Osteocyte (in vitro differentiated cells): ENCODE measurements at regions not wholly inside any gene's neighbourhood (a gene's known extent, or its start where the extent isn't known, plus 50 kb on each side); places are given as distances from the start of the nearest gene placed in this dataset.

Experiments used
- DNase-seq: peaks from one replicate; pipeline ENCODE4 v3.0.0; 2021; ENCODE audit warnings: mixed read lengths; ENCODE audit not compliant: unreplicated experiment; ENCODE audit errors: extremely low spot score
- H3K27ac Mint-ChIP-seq: one replicate; pipeline ENCODE4 v1.8.0; 2021; ENCODE audit warnings: mild to moderate bottlenecking, mixed read lengths; ENCODE audit not compliant: unreplicated experiment
- H3K27me3 Mint-ChIP-seq: one replicate; pipeline ENCODE4 v1.8.0; 2021; ENCODE audit warnings: mixed read lengths; ENCODE audit not compliant: unreplicated experiment
- H3K36me3 Mint-ChIP-seq: one replicate; pipeline ENCODE4 v1.8.0; 2021; ENCODE audit warnings: mixed read lengths; ENCODE audit not compliant: unreplicated experiment
- H3K4me1 Mint-ChIP-seq: one replicate; pipeline ENCODE4 v1.8.0; 2021; ENCODE audit warnings: mixed read lengths; ENCODE audit not compliant: unreplicated experiment
- H3K4me3 Mint-ChIP-seq: one replicate; pipeline ENCODE4 v1.8.0; 2021; ENCODE audit warnings: mild to moderate bottlenecking, moderate library complexity, mixed read lengths; ENCODE audit not compliant: unreplicated experiment
- H3K9me3 Mint-ChIP-seq: one replicate; pipeline ENCODE4 v1.8.0; 2021; ENCODE audit warnings: mixed read lengths; ENCODE audit not compliant: unreplicated experiment
- TF ChIP-seq, protein P1 (sequence below): fragments of 200-600 bp; sonication (generic); IDR thresholded peaks from 2 replicates; pipeline ENCODE4 v1.5.0; 2021; ENCODE audit warnings: antibody characterized with exemption, mild to moderate bottlenecking, moderate library complexity

DNA sequence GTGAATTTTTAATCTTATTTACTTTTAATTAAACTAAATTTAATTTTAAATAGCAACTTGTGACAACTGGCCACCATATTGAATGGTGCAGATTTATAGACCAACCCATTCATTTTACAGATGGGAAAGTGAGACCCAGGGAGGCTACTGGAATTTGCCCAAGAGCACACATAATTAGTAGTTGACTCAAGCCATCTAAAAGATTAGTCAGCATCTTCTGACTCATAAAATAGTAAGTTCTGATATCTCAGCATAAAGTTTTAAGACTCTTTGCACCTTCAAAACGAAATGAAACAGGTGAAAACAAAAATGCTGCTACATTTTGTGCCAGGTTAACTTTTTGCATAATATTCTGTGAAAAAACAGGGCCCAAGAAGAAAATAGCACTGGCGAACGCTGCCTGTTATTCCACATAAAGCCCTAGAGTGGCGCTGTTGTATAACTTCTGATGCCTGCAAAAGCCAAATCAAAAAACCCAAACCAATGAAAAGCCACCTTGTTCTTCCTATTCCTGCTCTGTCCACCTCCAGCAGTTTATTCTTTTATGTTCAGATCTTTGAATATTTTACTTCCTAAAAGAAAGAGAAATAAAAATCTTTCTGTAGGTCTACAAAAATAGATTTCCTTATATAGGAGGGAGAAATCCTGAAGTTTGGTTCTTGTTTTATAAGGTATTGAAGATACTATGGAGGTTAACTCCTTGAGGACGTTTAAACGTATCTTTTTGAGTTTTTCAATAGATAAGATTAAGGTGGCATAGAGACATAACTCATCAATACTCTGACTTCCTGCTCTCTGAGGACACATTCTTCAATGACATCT, 62.8 kb downstream of the OTOL1 start:
- TF ChIP-seq, protein P1, sequence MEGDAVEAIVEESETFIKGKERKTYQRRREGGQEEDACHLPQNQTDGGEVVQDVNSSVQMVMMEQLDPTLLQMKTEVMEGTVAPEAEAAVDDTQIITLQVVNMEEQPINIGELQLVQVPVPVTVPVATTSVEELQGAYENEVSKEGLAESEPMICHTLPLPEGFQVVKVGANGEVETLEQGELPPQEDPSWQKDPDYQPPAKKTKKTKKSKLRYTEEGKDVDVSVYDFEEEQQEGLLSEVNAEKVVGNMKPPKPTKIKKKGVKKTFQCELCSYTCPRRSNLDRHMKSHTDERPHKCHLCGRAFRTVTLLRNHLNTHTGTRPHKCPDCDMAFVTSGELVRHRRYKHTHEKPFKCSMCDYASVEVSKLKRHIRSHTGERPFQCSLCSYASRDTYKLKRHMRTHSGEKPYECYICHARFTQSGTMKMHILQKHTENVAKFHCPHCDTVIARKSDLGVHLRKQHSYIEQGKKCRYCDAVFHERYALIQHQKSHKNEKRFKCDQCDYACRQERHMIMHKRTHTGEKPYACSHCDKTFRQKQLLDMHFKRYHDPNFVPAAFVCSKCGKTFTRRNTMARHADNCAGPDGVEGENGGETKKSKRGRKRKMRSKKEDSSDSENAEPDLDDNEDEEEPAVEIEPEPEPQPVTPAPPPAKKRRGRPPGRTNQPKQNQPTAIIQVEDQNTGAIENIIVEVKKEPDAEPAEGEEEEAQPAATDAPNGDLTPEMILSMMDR, result peak; percentile 80
- peaks cover 10% of the 10 kb centered on the region for H3K4me1 Mint-ChIP-seq
- H3K36me3 Mint-ChIP-seq, result no peaks in the 10 kb centered on the region
- H3K27me3 Mint-ChIP-seq, result no peaks in the 10 kb centered on the region
- no peak overlapping the region for H3K27ac Mint-ChIP-seq
- H3K4me3 Mint-ChIP-seq, result no peak overlapping the region
- no peak for DNase-seq
- H3K9me3 Mint-ChIP-seq, result no peaks in the 10 kb centered on the region

DNA sequence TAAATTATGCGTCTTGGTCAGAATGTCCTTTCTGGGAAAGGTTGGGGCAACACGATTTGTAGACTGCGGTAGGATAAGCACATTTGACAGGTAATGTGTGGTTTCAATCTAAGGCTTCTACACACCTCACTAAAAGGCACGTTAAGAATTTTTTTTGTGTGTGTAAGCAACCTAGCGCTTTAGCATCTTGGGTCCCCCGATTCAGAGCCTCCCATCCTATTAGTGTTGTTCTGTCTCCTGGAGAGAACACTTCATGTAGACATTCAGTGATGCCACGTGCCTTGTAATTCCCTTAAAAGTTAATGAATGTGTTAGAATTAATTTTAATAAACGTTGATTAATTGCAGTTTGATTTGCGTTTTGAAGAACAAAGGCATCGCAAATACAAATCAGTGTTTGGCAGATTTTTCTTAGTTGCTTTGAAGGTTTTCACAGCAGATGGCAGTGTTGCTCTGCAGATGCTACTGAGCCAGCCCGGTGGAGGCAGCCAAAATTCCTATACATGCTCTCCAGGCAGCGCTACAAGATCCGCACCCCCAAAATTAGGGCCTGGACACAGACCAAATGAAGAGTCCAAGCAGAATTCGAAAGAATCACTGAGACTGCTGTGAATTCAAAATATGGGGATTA, 63.5 kb downstream of the OTOL1 start:
- Mint-ChIP-seq H3K4me3 (no peak overlapping the region), H3K27me3 (no peaks in the 10 kb centered on the region), H3K9me3 (no peaks in the 10 kb centered on the region), H3K4me1 (peaks cover 10% of the 10 kb centered on the region), H3K27ac (no peak overlapping the region), H3K36me3 (no peaks in the 10 kb centered on the region)
- TF ChIP-seq, protein P1, result peak; percentile 80
- DNase-seq, result no peak

DNA sequence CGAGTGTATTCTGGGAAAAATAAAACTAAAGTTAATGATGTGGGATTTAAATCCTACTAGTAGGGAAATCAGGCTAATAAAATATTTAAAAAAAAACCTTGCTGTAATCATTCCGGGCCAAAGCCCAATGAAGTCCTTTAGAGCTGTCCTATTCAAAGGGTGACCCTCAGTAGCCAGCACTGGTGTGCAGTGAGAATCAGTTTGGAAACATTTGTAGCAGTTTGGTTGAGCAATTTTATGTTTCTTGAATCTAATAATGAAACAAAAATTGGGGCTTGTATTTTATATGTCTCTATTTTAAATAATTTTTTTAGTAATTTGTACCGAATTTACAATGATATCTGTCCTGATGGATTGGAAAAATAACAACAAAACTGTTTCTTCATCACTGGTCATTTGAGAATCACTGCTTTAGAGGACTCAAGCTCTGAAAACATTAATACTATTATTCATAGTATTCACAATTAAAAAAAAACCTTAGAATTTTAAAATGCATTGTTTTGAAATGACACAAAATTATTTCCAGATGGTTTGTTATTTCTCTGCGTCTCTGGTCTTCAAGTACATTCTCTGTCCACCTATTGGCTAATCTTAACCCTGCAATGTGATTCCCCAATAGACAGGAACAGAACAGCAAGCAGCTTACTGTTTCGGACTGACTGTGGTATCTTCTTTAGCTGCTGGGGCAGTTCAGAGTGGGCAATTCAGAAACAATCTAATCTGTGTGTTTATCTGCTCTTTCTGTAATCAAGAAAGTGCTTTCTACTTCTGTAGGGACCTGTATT, 71.2 kb downstream of the OTOL1 start:
- TF ChIP-seq, protein P1, result no peak
- H3K9me3 Mint-ChIP-seq, result no peaks in the 10 kb centered on the region
- peaks cover 8% of the 10 kb centered on the region for H3K27me3 Mint-ChIP-seq
- no peak for DNase-seq
- peaks cover 8% of the 10 kb centered on the region for H3K4me1 Mint-ChIP-seq
- no peak overlapping the region for H3K4me3 Mint-ChIP-seq
- H3K27ac Mint-ChIP-seq, result no peak overlapping the region
- H3K36me3 Mint-ChIP-seq, result no peaks in the 10 kb centered on the region

DNA sequence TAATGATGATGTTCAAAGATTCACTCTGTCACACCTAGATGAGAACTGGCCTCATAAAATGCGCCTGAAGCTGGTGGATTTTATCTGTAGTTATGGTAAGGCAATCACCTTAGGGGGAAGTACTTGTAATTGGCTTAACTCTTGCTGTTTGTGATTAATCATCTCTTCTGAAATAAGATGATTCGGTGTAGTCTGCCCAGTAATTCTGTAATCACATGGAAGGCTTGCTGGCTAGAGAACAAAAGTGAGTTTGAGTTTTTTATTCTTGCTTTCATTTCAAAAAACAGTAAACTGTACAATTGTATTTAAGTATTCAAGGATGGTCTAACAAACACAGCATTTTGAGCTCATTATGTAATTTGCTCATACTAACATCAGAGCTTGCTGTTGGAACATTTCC, 72.1 kb downstream of the OTOL1 start:
- no peak overlapping the region for H3K4me3 Mint-ChIP-seq
- H3K27me3 Mint-ChIP-seq, result peaks cover 8% of the 10 kb centered on the region
- H3K27ac Mint-ChIP-seq, result no peak overlapping the region
- no peaks in the 10 kb centered on the region for H3K36me3 Mint-ChIP-seq
- no peak for DNase-seq
- TF ChIP-seq, protein P1, result no peak
- no peaks in the 10 kb centered on the region for H3K9me3 Mint-ChIP-seq
- peaks cover 8% of the 10 kb centered on the region for H3K4me1 Mint-ChIP-seq

DNA sequence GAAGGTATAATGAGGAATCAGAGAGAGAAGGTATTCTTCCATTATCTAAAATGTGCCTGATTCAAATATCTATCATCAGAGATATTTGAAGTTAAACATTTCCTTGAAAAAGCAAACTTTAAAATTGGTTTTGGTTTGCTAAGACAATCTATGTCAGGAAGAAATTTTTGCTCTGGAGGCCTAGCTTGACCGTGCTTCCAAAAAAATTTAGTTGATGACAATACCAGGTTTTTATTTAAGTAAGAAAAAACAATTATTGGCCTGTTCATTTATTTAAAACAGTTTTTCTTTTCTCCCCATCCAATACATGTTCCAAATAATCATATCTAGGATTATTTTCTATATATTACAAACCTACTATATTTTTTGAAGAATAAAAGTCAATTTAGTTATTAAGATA, 75.3 kb downstream of the OTOL1 start:
- DNase-seq, result no peak
- no peaks in the 10 kb centered on the region for H3K36me3 Mint-ChIP-seq
- H3K4me3 Mint-ChIP-seq, result no peak overlapping the region
- peaks cover 8% of the 10 kb centered on the region for H3K4me1 Mint-ChIP-seq
- H3K27me3 Mint-ChIP-seq, result peaks cover 11% of the 10 kb centered on the region
- no peak overlapping the region for H3K27ac Mint-ChIP-seq
- no peaks in the 10 kb centered on the region for H3K9me3 Mint-ChIP-seq
- TF ChIP-seq, protein P1, result no peak
